ENCODE measurements at regions not wholly inside any gene's neighbourhood (a gene's known extent, or its start where the extent isn't known, plus 50 kb on each side); places are given as distances from the start of the nearest gene placed in this dataset.

DNA sequence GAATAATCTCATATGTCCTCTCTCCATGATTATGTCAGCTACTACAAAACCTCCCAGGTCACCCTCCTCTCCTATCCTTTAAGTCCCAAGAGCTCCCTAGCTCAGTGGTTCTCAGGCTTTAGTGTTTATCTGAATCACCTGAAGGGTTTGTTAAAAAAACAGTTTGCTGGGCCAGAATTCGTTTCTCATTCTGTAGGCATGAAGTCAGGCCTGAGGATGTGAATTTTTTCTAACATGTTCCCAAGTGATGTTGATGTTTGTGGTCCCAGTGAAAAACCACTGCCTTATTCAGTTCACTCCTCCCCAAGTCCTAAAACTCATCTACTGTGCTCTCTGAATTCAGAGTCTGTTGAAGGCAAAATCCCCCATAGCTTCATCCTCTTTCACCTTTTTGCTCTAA lies 241.4 kb downstream of the ETNK1 start:
- Histone ChIP-seq H3K9me2 (replicated peaks; ENCODE audit: insufficient read depth, low read length) (no peaks in the 10 kb centered on the region), H3K4me2 (ENCODE audit: low read depth, low read length, poor library complexity, severe bottlenecking) (no peak overlapping the region), H3K36me3 (ENCODE audit: low read length) (no peaks in the 10 kb centered on the region)

DNA sequence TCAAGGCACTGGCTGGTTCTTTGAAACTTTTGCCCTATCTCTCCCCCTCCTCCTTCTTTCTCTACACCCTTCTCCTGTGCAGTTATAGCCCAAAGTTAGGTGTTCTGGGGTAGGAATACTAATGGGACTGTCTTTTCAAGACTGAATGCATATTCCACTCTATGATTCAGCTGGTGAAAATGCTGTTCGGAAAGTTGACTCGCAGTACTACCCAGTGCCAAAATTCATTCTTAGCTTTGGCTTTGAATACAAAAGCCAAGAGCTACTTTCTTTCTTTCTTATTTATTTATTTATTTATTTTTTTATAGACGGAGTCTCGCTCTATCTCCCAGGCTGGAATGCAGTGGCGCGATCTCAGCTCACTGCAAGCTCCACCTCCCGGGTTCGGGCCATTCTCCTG lies 249.2 kb downstream of the ETNK1 start:
- TF ChIP-seq, protein P1, sequence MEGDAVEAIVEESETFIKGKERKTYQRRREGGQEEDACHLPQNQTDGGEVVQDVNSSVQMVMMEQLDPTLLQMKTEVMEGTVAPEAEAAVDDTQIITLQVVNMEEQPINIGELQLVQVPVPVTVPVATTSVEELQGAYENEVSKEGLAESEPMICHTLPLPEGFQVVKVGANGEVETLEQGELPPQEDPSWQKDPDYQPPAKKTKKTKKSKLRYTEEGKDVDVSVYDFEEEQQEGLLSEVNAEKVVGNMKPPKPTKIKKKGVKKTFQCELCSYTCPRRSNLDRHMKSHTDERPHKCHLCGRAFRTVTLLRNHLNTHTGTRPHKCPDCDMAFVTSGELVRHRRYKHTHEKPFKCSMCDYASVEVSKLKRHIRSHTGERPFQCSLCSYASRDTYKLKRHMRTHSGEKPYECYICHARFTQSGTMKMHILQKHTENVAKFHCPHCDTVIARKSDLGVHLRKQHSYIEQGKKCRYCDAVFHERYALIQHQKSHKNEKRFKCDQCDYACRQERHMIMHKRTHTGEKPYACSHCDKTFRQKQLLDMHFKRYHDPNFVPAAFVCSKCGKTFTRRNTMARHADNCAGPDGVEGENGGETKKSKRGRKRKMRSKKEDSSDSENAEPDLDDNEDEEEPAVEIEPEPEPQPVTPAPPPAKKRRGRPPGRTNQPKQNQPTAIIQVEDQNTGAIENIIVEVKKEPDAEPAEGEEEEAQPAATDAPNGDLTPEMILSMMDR (IDR thresholded peaks at IDR 0.05; ENCODE audit: insufficient read depth, low read length, poor library complexity, severe bottlenecking): no peak
- no peak for TF ChIP-seq EZH2phosphoT487 (conservative IDR thresholded peaks at IDR 0.05; ENCODE audit: low read length)
- H3K9me2 ChIP-seq (replicated peaks; ENCODE audit: insufficient read depth, low read length): no peaks in the 10 kb centered on the region
- no peak overlapping the region for H3K9ac ChIP-seq (ENCODE audit: low read length)
- H3K27me3 ChIP-seq (ENCODE audit: low read length): no peaks in the 10 kb centered on the region
- H3K4me2 ChIP-seq (ENCODE audit: low read depth, low read length, poor library complexity, severe bottlenecking): no peak overlapping the region
- H3K27ac ChIP-seq (ENCODE audit: low read depth, low read length): no peak overlapping the region
- no peaks in the 10 kb centered on the region for H3K9me3 ChIP-seq (ENCODE audit: insufficient read depth, low read length)
- no peaks in the 10 kb centered on the region for H4K20me1 ChIP-seq (ENCODE audit: low read depth, low read length)
- H3K4me3 ChIP-seq (ENCODE audit: insufficient read depth, low read length, poor library complexity, severe bottlenecking): no peak overlapping the region
- H3F3A ChIP-seq (ENCODE audit: insufficient read depth): no peaks in the 10 kb centered on the region
- H3K36me3 ChIP-seq (ENCODE audit: low read length): no peaks in the 10 kb centered on the region
- H3K79me2 ChIP-seq (ENCODE audit: insufficient read depth, low read length): no peaks in the 10 kb centered on the region
- H2AFZ ChIP-seq (ENCODE audit: low read depth, low read length, severe bottlenecking): no peak overlapping the region

More for the DNA sequence above, 241.4 kb downstream of the ETNK1 start:
- no peak overlapping the region for H3K27ac ChIP-seq (ENCODE audit: low read depth, low read length)
- no peaks in the 10 kb centered on the region for H3K27me3 ChIP-seq (ENCODE audit: low read length)
- TF ChIP-seq EZH2phosphoT487 (conservative IDR thresholded peaks at IDR 0.05; ENCODE audit: low read length): no peak
- TF ChIP-seq, protein P1 (IDR thresholded peaks at IDR 0.05; ENCODE audit: insufficient read depth, low read length, poor library complexity, severe bottlenecking): no peak
- no peaks in the 10 kb centered on the region for H3K79me2 ChIP-seq (ENCODE audit: insufficient read depth, low read length)
- H2AFZ ChIP-seq (ENCODE audit: low read depth, low read length, severe bottlenecking): no peak overlapping the region
- H3F3A ChIP-seq (ENCODE audit: insufficient read depth): no peaks in the 10 kb centered on the region
- H3K4me3 ChIP-seq (ENCODE audit: insufficient read depth, low read length, poor library complexity, severe bottlenecking): no peak overlapping the region
- no peak overlapping the region for H3K9ac ChIP-seq (ENCODE audit: low read length)
- no peaks in the 10 kb centered on the region for H4K20me1 ChIP-seq (ENCODE audit: low read depth, low read length)
- H3K9me3 ChIP-seq (ENCODE audit: insufficient read depth, low read length): no peaks in the 10 kb centered on the region

DNA sequence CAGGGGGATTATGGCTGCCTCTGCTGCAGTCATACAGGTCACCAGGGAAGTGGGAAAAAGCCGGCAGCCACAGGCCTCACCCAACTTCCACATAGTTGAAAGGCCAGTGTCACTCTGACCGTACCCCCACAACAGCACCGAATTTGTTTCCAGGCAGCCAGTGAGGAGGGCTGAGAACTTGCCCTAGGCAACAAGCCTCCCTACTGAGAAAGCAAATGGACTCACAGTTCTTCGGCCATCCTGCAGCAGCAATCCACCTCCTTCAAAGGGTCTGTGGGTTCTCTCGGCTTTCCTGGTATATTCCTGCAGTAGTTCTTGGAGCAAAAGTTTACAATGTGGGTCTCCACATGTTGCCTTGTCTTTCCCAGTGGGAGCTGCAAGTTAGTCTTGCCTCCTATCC lies 251.3 kb downstream of the ETNK1 start:
- Histone ChIP-seq H3K36me3 (ENCODE audit: low read length) (no peaks in the 10 kb centered on the region), H3K27ac (ENCODE audit: low read depth, low read length) (no peak overlapping the region), H3K27me3 (ENCODE audit: low read length) (no peaks in the 10 kb centered on the region), H3K4me2 (ENCODE audit: low read depth, low read length, poor library complexity, severe bottlenecking) (no peak overlapping the region), H3K4me3 (ENCODE audit: insufficient read depth, low read length, poor library complexity, severe bottlenecking) (no peak overlapping the region), H2AFZ (ENCODE audit: low read depth, low read length, severe bottlenecking) (no peak overlapping the region), H3K9ac (ENCODE audit: low read length) (no peak overlapping the region), H3K9me2 (replicated peaks; ENCODE audit: insufficient read depth, low read length) (no peaks in the 10 kb centered on the region), H3F3A (ENCODE audit: insufficient read depth) (no peaks in the 10 kb centered on the region), H3K79me2 (ENCODE audit: insufficient read depth, low read length) (no peaks in the 10 kb centered on the region), H4K20me1 (ENCODE audit: low read depth, low read length) (no peaks in the 10 kb centered on the region), H3K9me3 (ENCODE audit: insufficient read depth, low read length) (no peaks in the 10 kb centered on the region)
- TF ChIP-seq, protein P1 (IDR thresholded peaks at IDR 0.05; ENCODE audit: insufficient read depth, low read length, poor library complexity, severe bottlenecking): no peak
- no peak for TF ChIP-seq EZH2phosphoT487 (conservative IDR thresholded peaks at IDR 0.05; ENCODE audit: low read length)
